ENCODE measurements at regions not wholly inside any gene's neighbourhood (a gene's known extent, or its start where the extent isn't known, plus 50 kb on each side); places are given as distances from the start of the nearest gene placed in this dataset.
A peak's percentile ranks its signal among the peaks of the same experiment; 100 is the strongest.

GRCh38 chr9:124180557-124180956 lies 77.2 kb upstream of the NEK6 start:
- no peak for DNase-seq

GRCh38 chr9:124182741-124183140 lies 75.0 kb upstream of the NEK6 start:
- no peak for DNase-seq

- no peak for DNase-seq
Measured at GRCh38 chr9:124183772-124184171, 74.0 kb upstream of the NEK6 start.

GRCh38 chr9:124185413-124185812 lies 72.3 kb upstream of the NEK6 start:
- no peak for DNase-seq

- DNase-seq = no peak
Measured at GRCh38 chr9:124187311-124187710, 70.4 kb upstream of the NEK6 start.

- DNase-seq = no peak
Measured at GRCh38 chr9:124188331-124189110, 69.2 kb upstream of the NEK6 start.

GRCh38 chr9:124190761-124191160 lies 67.0 kb upstream of the NEK6 start:
- no peak for DNase-seq

GRCh38 chr9:124191691-124192395 lies 65.9 kb upstream of the NEK6 start:
- DNase-seq = no peak

- DNase-seq = no peak
Measured at GRCh38 chr9:124196814-124197176, 61.0 kb upstream of the NEK6 start.

- DNase-seq = no peak
Measured at GRCh38 chr9:124197177-124198095, 60.3 kb upstream of the NEK6 start.

GRCh38 chr9:124198331-124198730 lies 59.4 kb upstream of the NEK6 start:
- DNase-seq = no peak

GRCh38 chr9:124198948-124199347 lies 58.8 kb upstream of the NEK6 start:
- no peak for DNase-seq

GRCh38 chr9:124199474-124199873 lies 58.3 kb upstream of the NEK6 start:
- DNase-seq = no peak

GRCh38 chr9:124202447-124202971 lies 55.2 kb upstream of the NEK6 start:
- DNase-seq = peak; percentile 91

- no peak for DNase-seq
Measured at GRCh38 chr9:124205686-124206352, 51.9 kb upstream of the NEK6 start.

- no peak for DNase-seq
Measured at GRCh38 chr9:124206391-124206790, 51.4 kb upstream of the NEK6 start.
